Osteocyte (in vitro differentiated cells): ENCODE measurements at regions not wholly inside any gene's neighbourhood (a gene's known extent, or its start where the extent isn't known, plus 50 kb on each side); places are given as distances from the start of the nearest gene placed in this dataset.

Experiments
- DNase-seq: peaks from one replicate; pipeline ENCODE4 v3.0.0; 2021; ENCODE audit warnings: mixed read lengths; ENCODE audit not compliant: unreplicated experiment; ENCODE audit errors: extremely low spot score
- H3K27ac Mint-ChIP-seq: one replicate; pipeline ENCODE4 v1.8.0; 2021; ENCODE audit warnings: mild to moderate bottlenecking, mixed read lengths; ENCODE audit not compliant: unreplicated experiment
- H3K27me3 Mint-ChIP-seq: one replicate; pipeline ENCODE4 v1.8.0; 2021; ENCODE audit warnings: mixed read lengths; ENCODE audit not compliant: unreplicated experiment
- H3K36me3 Mint-ChIP-seq: one replicate; pipeline ENCODE4 v1.8.0; 2021; ENCODE audit warnings: mixed read lengths; ENCODE audit not compliant: unreplicated experiment
- H3K4me1 Mint-ChIP-seq: one replicate; pipeline ENCODE4 v1.8.0; 2021; ENCODE audit warnings: mixed read lengths; ENCODE audit not compliant: unreplicated experiment
- H3K4me3 Mint-ChIP-seq: one replicate; pipeline ENCODE4 v1.8.0; 2021; ENCODE audit warnings: mild to moderate bottlenecking, moderate library complexity, mixed read lengths; ENCODE audit not compliant: unreplicated experiment
- H3K9me3 Mint-ChIP-seq: one replicate; pipeline ENCODE4 v1.8.0; 2021; ENCODE audit warnings: mixed read lengths; ENCODE audit not compliant: unreplicated experiment
- CTCF ChIP-seq: fragments of 200-600 bp; sonication (generic); IDR thresholded peaks from 2 replicates; pipeline ENCODE4 v1.5.0; 2021; ENCODE audit warnings: antibody characterized with exemption, mild to moderate bottlenecking, moderate library complexity

DNA sequence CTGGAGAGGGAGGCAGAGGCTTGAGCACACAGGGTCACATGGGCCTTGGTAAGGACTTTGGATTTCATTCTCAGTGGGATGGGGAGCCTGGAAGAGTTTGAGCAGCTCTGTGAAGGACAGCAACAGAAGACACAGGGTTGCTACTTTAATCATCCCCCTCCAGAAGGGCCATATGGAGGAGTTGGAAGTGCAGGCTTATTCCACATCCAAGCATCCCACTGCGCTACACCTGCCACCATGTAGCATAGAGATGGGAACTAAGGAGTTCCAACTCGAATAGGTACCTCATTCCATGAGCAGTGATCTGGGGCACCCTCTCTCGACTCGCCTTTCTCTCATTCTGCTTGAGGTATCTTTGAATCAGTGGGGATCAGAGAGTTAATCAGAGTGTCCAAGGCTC is 54.0 kb upstream of the CTTNBP2NL start:
- Mint-ChIP-seq H3K27me3 (peaks cover 69% of the 10 kb centered on the region), H3K4me1 (no peaks in the 10 kb centered on the region)

DNA sequence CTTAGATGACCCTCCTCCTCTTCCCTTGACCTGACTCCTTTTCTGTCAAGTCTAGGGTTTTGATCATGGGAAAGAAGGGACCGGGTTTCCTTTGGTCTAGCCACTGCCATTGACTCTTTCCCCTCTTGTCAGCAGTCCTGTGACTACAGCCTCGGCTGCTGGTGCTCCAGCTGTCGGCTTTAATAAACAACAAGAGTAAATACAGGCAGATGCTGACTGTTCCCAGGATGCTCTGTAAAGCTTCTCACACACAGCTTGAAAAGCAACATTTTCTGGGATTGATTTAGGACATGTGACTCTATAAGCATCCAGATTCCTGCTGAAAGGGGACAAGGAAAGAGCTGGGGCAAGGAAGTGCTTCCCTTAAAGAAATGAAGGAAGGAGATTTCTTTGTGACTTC is 53.5 kb upstream of the CTTNBP2NL start:
- H3K27me3 Mint-ChIP-seq: peaks cover 69% of the 10 kb centered on the region
- no peaks in the 10 kb centered on the region for H3K4me1 Mint-ChIP-seq

More for the DNA sequence above, 54.0 kb upstream of the CTTNBP2NL start:
- no peak overlapping the region for H3K4me3 Mint-ChIP-seq
- no peaks in the 10 kb centered on the region for H3K36me3 Mint-ChIP-seq
- TF ChIP-seq CTCF: no peak
- H3K27ac Mint-ChIP-seq: no peak overlapping the region
- no peak for DNase-seq
- no peaks in the 10 kb centered on the region for H3K9me3 Mint-ChIP-seq

GRCh38 chr1:112344754-112345423 is 51.1 kb upstream of the CTTNBP2NL start:
- H3K27ac Mint-ChIP-seq: no peak overlapping the region
- no peak for TF ChIP-seq CTCF
- peaks cover 4% of the 10 kb centered on the region for H3K9me3 Mint-ChIP-seq
- no peak for DNase-seq
- no peaks in the 10 kb centered on the region for H3K36me3 Mint-ChIP-seq
- no peaks in the 10 kb centered on the region for H3K4me1 Mint-ChIP-seq
- H3K27me3 Mint-ChIP-seq: peaks cover 52% of the 10 kb centered on the region
- H3K4me3 Mint-ChIP-seq: no peak overlapping the region

More for the DNA sequence above, 53.5 kb upstream of the CTTNBP2NL start:
- Mint-ChIP-seq H3K9me3 (no peaks in the 10 kb centered on the region), H3K27ac (no peak overlapping the region), H3K36me3 (no peaks in the 10 kb centered on the region), H3K4me3 (no peak overlapping the region)
- DNase-seq: no peak
- no peak for TF ChIP-seq CTCF
